CD4-positive, alpha-beta T cell (primary cell): ENCODE measurements at regions not wholly inside any gene's neighbourhood (a gene's known extent, or its start where the extent isn't known, plus 50 kb on each side); places are given as distances from the start of the nearest gene placed in this dataset.

ENCODE experiments used
- ATAC-seq: fragments of 200-7000 bp; cut with Tn5 transposase; one replicate; pipeline ENCODE4 v1.10.0; 2022; ENCODE audit warnings: mild to moderate bottlenecking; ENCODE audit not compliant: poor library complexity
- CTCF ChIA-PET: fragments of 350-600 bp; sonication (Branson Sonifier 250); formaldehyde crosslinking; loops from one replicate; lab custom pipeline; 2021; ENCODE audit warnings: antibody characterized with exemption, inconsistent platforms; lab: Charles Lee
- POLR2A ChIA-PET: fragments of 350-600 bp; sonication (Branson Sonifier 250); formaldehyde crosslinking; loops from one replicate; lab custom pipeline; 2021; ENCODE audit warnings: antibody characterized with exemption, inconsistent platforms; lab: Charles Lee
- DNase-seq, 14 experiments: peaks; one replicate each; pipeline ENCODE4 v3.0.0-alpha.2; 2013 to 2020; ENCODE audit warnings: mixed read lengths in 2 of 14
- H3K27ac ChIP-seq, 2 donors: one replicate each; pipeline versions ENCODE4 v1.5.1 to v1.7.0; 2013; ENCODE audit warnings: low read length in 2 of 2, low read depth in 1 of 2, mild to moderate bottlenecking in 1 of 2
- H3K27me3 ChIP-seq, 2 experiments: 1 replicate in 1 of 2; 2 replicates in 1 of 2; pipeline versions ENCODE4 v1.6.1 to v1.7.0; 2013; ENCODE audit warnings: low read length in 2 of 2, control low read depth in 1 of 2, mild to moderate bottlenecking in 1 of 2, moderate library complexity in 1 of 2; ENCODE audit not compliant: insufficient read depth in 2 of 2, control insufficient read depth in 1 of 2
- H3K36me3 ChIP-seq: one replicate; pipeline ENCODE4 v1.6.1; 2013; ENCODE audit warnings: low read length, control low read depth; ENCODE audit not compliant: insufficient read depth
- H3K4me1 ChIP-seq: one replicate; pipeline ENCODE4 v1.6.1; 2013; ENCODE audit warnings: low read length, control low read depth; ENCODE audit not compliant: insufficient read depth
- H3K4me3 ChIP-seq: one replicate; pipeline ENCODE4 v1.5.1; 2013; ENCODE audit warnings: mild to moderate bottlenecking, low read length, moderate library complexity
- H3K9me3 ChIP-seq, 2 experiments: 1 replicate in 1 of 2; 2 replicates in 1 of 2; pipeline versions ENCODE4 v1.6.1 to v1.7.0; 2013; ENCODE audit warnings: low read length in 2 of 2, mild to moderate bottlenecking in 2 of 2, control low read depth in 1 of 2, moderate library complexity in 1 of 2; ENCODE audit not compliant: control insufficient read depth in 1 of 2, insufficient read depth in 1 of 2
- H3K27ac Mint-ChIP-seq: one replicate; pipeline ENCODE4 v1.8.0; 2020; ENCODE audit warnings: mixed read lengths
- H3K27me3 Mint-ChIP-seq: one replicate; pipeline ENCODE4 v1.8.0; 2021; ENCODE audit warnings: mixed read lengths
- H3K36me3 Mint-ChIP-seq: one replicate; pipeline ENCODE4 v1.8.0; 2021; ENCODE audit warnings: low read depth, mixed read lengths
- H3K4me1 Mint-ChIP-seq: one replicate; pipeline ENCODE4 v1.8.0; 2021; ENCODE audit warnings: low read depth, mixed read lengths
- H3K4me3 Mint-ChIP-seq: one replicate; pipeline ENCODE4 v1.8.0; 2020; ENCODE audit warnings: mild to moderate bottlenecking, mixed read lengths
- H3K9me3 Mint-ChIP-seq: one replicate; pipeline ENCODE4 v1.8.0; 2020; ENCODE audit warnings: mixed read lengths
- CTCF ChIP-seq: fragments of 200-600 bp; IDR thresholded peaks from one replicate; pipeline ENCODE4 v1.8.0; 2022; ENCODE audit warnings: antibody characterized with exemption, mild to moderate bottlenecking
- intact Hi-C, 2 experiments: fragments of 100-400 bp; cut with DNase I in 1 of 2; cut with micrococcal nuclease in 1 of 2; formaldehyde crosslinking; loops; one replicate each; pipeline versions ENCODE4 v1.15.1 to v1.9.0; 2023 to 2025; cut with DNase I, micrococcal nuclease

GRCh38 chr4:13860126-13860525 lies 232.6 kb upstream of the BOD1L1 start:
- Mint-ChIP-seq H3K9me3 (peaks cover 11% of the 10 kb centered on the region), H3K4me1 (no peaks in the 10 kb centered on the region), H3K4me3 (no peak overlapping the region), H3K36me3 (no peaks in the 10 kb centered on the region), H3K27me3 (no peaks in the 10 kb centered on the region), H3K27ac (no peak overlapping the region)
- Histone ChIP-seq H3K4me3 (no peak overlapping the region), H3K27ac (no peak overlapping the region), H3K27me3 (no peaks in the 10 kb centered on the region), H3K4me1 (no peaks in the 10 kb centered on the region), H3K9me3 (peaks cover 0 to 3% of the 10 kb centered on the region in 2 experiments), H3K36me3 (no peaks in the 10 kb centered on the region)
- ChIA-PET CTCF (no interaction called here), POLR2A (no interaction called here)
- no peak for TF ChIP-seq CTCF
- ATAC-seq (no peak), DNase-seq (no peak)
- intact Hi-C loops: no loop called here

GRCh38 chr4:13865871-13866669 lies 238.5 kb upstream of the BOD1L1 start:
- Histone ChIP-seq H3K27me3 (no peaks in the 10 kb centered on the region), H3K36me3 (no peaks in the 10 kb centered on the region), H3K9me3 (peaks cover 0 to 3% of the 10 kb centered on the region in 2 experiments), H3K4me3 (no peak overlapping the region), H3K4me1 (no peaks in the 10 kb centered on the region), H3K27ac (no peak overlapping the region)
- no peak overlapping the region for H3K4me3 Mint-ChIP-seq
- DNase-seq (no peak), ATAC-seq (no peak)
- intact Hi-C loops: no loop called here
- no peaks in the 10 kb centered on the region for H3K4me1 Mint-ChIP-seq
- H3K27me3 Mint-ChIP-seq: no peaks in the 10 kb centered on the region
- H3K9me3 Mint-ChIP-seq: peaks cover 8% of the 10 kb centered on the region
- H3K27ac Mint-ChIP-seq: no peak overlapping the region
- TF ChIP-seq CTCF: no peak
- ChIA-PET CTCF (no interaction called here), POLR2A (no interaction called here)
- no peaks in the 10 kb centered on the region for H3K36me3 Mint-ChIP-seq

GRCh38 chr4:13866881-13867280 lies 239.4 kb upstream of the BOD1L1 start:
- CTCF ChIA-PET: no interaction called here
- Histone ChIP-seq H3K27ac (no peak overlapping the region), H3K4me3 (no peak overlapping the region), H3K9me3 (peaks cover 0 to 3% of the 10 kb centered on the region in 2 experiments), H3K27me3 (no peaks in the 10 kb centered on the region), H3K4me1 (no peaks in the 10 kb centered on the region), H3K36me3 (no peaks in the 10 kb centered on the region)
- no peak for TF ChIP-seq CTCF
- H3K27ac Mint-ChIP-seq: no peak overlapping the region
- intact Hi-C loops: no loop called here
- DNase-seq: no peak
- no peak overlapping the region for H3K4me3 Mint-ChIP-seq
- no peaks in the 10 kb centered on the region for H3K4me1 Mint-ChIP-seq
- H3K9me3 Mint-ChIP-seq: peaks cover 9% of the 10 kb centered on the region
- ATAC-seq: no peak
- POLR2A ChIA-PET: no interaction called here
- no peaks in the 10 kb centered on the region for H3K27me3 Mint-ChIP-seq
- no peaks in the 10 kb centered on the region for H3K36me3 Mint-ChIP-seq
